ENCODE measurements at regions not wholly inside any gene's neighbourhood (a gene's known extent, or its start where the extent isn't known, plus 50 kb on each side); places are given as distances from the start of the nearest gene placed in this dataset.
A peak's percentile ranks its signal among the peaks of the same experiment; 100 is the strongest.

GRCh38 chr2:152962446-152962845 lies 244.0 kb downstream of the ARL6IP6 start:
- DNase-seq, result no peak

DNA sequence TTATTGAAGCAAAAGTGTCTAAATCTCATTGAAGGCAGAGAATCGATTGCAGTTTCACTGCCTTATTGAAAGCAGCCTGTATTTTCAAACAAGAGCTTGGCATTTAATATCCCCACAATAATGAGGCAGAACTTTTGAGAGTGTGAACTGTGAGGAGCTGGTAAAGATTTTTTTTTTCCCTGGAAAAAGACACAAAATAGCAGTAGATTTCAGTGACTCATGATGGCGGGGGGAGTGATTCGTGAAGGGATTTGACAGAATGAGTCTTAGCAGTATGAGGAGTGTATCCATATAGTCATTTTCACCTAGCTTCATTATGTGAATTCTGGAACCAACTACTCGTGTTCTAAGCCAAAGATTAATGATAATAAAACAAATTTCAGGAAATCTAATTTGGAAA lies 242.9 kb downstream of the ARL6IP6 start:
- no peak for DNase-seq

- no peak for DNase-seq
Measured at GRCh38 chr2:152950126-152950525, 231.7 kb downstream of the ARL6IP6 start.

GRCh38 chr2:152944099-152944498 lies 225.7 kb downstream of the ARL6IP6 start:
- DNase-seq, result no peak

DNA sequence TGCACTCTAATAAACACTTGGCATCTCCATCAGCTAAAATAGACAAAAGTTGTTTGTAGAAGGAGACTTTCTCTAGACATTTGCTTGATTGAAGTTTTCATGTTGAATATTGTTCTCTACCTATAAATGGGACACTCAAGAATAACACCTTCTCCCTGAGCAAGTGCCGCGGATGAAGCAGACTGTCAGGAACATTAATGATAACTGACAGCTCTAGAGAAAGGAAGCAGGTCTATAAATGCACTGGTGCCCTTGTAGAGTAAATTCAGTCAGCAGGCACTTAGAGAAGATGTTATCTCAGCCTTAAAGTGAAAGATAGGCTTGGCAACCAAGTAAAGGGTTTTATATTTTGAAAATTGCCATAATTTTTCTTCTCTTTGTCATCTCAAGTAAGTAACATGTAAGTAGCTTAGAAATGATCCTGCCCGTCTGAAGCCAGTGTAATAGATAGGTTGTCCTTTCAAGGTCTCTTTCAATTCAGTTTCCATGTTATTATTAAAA lies 224.6 kb downstream of the ARL6IP6 start:
- DNase-seq, result no peak

DNA sequence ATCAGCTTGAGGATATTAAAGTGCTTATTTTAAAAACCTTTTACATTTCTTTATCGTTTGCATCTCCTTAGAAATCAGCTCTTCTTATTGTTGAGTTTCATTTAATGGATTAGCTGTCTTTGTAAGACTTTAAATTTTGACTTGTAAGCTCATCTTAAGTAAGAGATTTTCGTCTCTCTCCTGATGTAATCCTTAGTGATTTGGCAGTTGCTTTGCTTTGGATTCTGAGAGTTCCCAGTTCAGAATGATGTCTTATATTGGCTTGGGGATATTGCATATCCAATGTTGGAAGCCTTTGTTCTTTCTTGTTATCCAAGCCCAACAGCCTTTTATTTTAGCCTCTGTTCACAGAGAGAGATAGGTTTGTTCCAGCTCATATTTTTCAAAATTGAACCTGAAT lies 212.1 kb downstream of the ARL6IP6 start:
- DNase-seq, result no peak

DNA sequence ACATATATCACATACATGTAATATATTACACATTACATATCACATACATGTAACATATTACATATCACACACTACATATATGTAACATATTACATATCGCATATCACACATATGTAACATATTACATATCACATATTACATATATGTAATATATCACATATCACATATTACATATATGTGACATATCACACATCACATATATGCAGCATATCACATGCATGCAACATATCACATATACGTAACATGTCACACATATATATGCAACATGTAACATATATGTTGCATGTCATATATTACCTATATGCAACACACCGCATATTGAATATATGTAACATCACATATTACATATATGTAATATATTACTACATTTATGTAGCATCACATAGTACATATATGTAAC lies 211.2 kb downstream of the ARL6IP6 start:
- DNase-seq, result no peak

- DNase-seq, result peak; percentile 1
Measured at GRCh38 chr2:152925547-152926448, 207.4 kb downstream of the ARL6IP6 start.

DNA sequence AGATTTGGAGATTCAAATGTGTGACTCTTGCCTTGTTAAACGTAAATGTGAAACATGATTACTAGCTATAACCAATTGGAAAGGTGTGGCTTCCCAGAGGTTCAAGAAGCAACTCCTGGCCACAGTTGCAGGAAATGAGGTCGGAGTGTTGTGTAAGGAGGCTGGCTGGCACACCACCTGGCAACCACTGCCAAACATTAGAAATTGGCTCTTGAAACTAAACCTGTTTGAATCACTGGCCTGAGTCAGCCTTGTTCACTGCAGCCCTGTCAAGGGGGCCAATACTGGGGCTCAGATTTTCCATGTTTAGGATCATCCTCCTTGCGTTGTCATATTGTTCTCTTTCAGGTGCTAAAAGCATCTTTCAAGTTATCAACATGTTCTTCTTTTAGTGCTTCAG lies 206.3 kb downstream of the ARL6IP6 start:
- no peak for DNase-seq

- DNase-seq, result no peak
Measured at GRCh38 chr2:152924219-152924618, 205.8 kb downstream of the ARL6IP6 start.

DNA sequence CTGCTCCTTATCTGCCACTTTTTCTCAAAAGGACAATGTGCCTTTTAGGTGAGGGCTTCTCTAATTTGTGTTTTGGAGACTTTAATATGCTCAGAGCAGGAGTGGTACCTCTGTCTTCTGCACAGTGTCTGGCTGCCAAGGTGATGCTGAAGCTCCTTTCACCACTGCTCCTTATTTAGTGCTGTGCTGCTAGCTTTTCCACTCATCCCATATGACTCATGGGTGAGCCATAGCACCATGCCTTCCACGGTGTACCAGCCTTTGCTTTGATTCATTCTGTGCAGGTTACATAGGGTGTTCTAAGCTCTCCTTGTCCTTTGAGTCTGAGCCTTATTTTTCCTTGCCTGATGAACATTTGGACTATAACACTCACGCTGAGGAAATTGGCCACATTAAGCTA lies 202.4 kb downstream of the ARL6IP6 start:
- no peak for DNase-seq

DNA sequence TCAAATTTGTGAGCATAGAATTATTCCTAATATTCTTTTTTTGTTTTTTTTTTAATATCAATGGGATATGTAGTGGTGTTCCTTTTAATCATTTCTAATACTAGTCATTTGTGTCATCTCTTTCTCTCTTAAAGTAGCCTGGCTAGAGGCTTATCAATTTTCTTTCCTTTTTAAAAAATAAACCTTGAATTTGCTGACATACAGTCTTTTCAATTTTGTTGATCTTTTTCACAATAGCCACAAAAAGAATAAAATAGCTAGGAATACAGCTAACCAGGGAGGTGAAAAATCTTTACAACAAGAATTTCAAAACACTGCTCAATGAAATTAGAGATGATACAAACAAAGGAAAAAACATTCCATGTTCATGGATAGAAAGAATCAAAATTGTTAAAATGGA lies 192.6 kb downstream of the ARL6IP6 start:
- DNase-seq, result no peak

GRCh38 chr2:152907046-152907445 lies 188.6 kb downstream of the ARL6IP6 start:
- DNase-seq, result no peak

- no peak for DNase-seq
Measured at GRCh38 chr2:152894051-152894450, 175.6 kb downstream of the ARL6IP6 start.

- DNase-seq, result no peak
Measured at GRCh38 chr2:152890736-152891135, 172.3 kb downstream of the ARL6IP6 start.

DNA sequence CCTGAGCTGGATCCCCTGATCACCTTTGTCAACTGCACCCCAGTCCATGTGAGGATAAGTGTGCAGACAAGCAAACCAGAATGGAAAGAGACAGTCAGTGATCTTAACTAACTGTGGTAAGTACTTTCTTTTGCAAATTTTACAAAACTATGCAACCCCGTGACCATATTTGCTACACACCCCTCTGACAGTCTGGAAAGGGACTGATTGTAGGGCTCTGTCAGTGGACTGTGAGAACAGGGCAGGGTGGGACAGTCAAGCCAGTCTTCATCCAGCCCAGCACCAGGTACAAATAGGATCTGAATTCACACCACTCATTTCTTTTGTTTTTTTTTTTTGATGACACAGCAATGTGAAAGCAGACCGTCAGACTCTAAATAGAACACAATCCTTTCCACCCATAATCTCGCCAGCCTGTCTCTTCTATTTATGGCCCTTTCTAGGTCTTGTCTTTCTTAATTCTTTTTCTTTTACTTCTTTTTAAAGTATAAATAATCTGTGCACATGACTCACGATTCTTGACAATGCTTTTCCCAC lies 165.6 kb downstream of the ARL6IP6 start:
- no peak for DNase-seq

DNA sequence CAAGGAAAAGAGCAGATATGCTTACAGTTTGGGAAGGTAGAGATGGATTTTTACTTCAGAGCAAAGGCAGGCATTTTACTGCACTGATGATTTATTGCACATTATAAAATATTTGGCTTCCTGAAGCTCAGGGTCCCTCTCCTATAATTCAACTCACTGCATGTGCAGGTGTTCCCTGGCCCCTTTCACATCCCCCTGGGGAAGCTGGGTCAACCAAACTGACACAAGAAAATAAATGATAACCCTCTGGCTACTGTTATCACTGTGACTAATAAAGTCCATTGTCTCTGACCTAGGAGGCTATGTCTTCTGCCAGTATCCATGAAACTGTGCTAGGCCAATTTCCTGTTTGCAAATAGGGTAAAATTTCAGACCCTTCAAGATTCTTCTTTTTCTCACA lies 163.1 kb downstream of the ARL6IP6 start:
- DNase-seq, result no peak

- DNase-seq, result no peak
Measured at GRCh38 chr2:152879275-152879674, 160.9 kb downstream of the ARL6IP6 start.

DNA sequence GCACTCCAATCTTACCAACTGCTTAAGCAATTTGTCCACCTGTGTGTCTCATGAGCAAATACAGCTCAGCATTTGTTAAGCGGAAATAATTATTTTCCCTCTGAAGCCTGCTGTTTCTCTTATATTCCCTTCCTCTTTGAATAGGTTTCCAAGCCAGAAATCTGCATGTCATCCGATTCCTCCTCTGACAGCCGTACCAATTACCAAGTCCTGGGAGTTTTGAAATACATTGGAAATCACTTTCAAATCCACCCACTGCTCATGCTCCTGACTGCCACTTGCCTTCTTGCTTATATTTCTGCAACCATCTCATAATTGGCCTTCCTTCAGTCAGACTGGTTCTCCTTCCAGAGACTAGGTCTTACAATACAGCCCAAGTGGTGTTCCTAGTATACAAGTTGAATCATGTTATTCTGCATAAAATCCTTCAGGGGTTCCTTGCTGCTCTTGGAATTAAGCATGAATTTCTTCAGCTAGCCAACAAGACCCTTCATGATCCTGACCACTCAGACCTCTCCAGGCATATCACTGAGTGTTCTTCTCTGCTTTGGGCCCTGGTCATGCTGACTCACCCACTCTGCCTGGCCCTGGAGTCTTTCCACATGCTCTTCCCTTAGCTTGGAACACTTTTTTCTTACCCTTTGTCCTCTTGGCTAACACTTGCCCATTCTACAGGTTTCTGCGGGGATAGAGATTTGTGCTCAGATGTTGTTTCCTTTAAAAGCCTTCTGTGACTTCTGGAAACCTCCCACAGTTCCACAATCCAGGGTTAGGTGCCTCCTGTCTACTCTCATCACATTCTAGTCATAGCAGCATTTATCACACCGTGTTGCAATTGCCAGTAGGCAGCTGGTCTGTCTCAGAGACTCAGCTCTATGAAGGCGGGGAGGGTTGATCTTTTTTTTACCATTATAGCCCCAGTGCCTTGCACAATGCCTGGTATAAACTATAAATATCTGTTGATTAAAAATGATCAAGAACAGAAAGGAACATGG lies 157.6 kb downstream of the ARL6IP6 start:
- DNase-seq, result no peak

DNA sequence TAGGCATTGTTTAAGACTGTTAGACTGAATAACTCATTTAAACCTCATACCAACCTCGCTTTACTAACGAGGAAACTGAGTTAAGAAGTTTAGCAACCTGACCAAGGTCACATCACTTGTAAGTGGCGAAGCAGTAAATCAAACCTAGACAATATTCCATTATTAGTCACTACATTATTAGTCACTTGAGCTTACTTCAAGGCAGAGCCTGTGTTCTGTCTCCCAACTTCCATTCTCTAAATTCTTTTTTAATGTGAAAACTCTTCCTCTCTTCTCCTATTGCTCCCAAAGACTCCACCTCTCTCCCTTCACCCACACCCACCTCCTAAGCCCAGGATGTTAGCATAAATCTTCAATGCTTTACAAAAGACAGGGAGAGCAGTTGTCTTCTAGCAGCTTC lies 156.5 kb downstream of the ARL6IP6 start:
- DNase-seq, result no peak

DNA sequence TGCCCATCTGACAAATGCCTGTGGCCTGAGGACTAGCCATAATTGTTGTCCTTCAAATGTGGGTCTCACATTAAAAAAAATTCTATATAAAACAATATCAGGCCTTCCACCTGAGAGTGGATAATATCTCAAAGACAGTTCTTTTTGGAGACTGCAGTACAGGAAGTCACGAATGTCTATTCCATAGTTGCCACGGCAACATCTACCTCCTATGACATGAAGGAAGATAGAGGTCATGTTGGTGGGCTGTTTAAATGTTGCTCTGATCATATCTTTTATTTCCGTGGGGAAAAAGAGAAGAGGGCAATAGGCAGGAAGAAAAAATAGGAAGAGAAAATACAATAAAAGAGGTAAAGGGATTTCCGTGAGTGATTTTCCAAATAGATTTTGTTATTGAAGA lies 151.8 kb downstream of the ARL6IP6 start:
- DNase-seq, result no peak

GRCh38 chr2:152867397-152867796 lies 149.0 kb downstream of the ARL6IP6 start:
- no peak for DNase-seq

DNA sequence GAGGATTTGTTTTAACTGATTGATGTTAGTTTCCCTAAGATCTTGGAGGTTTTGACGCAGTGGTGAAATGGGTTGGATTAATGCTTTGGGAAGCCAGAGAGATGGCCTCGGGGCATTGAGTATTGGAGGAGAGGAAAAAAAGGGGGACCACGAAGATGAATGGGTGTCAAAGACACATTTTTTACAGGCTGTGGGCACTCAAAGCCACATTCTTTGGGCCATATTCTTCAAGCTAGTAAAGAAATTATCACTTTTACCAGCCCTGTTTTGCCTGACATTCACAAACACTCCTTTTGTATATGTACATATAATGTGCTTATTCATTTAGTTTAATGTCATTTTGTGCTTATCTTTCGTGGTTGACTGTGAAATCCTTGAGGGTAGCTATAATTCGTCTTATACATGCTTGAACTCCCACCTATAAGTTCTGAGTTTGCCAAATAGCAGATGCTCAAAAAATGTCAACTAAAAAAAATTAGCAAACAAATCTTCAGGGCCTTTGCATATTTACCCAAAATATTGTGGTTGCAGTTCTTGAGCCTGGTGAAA lies 146.3 kb downstream of the ARL6IP6 start:
- DNase-seq, result no peak
